AG04449 (cell line): ENCODE measurements at regions not wholly inside any gene's neighbourhood (a gene's known extent, or its start where the extent isn't known, plus 50 kb on each side); places are given as distances from the start of the nearest gene placed in this dataset.

ENCODE experiments used
- CTCF ChIA-PET: fragments of 350-600 bp; formaldehyde crosslinking; extraction: SDS; loops from one replicate; lab custom pipeline; 2021; ENCODE audit warnings: antibody characterized with exemption; lab: Yijun Ruan, JAX
- POLR2A ChIA-PET: fragments of 400-600, 350-600 bp; formaldehyde crosslinking; extraction: SDS; loops from one replicate; lab custom pipeline; 2020; ENCODE audit warnings: antibody characterized with exemption, inconsistent platforms; lab: Yijun Ruan, JAX
- DNase-seq: peaks from one replicate; pipeline ENCODE4 v3.0.0-alpha.2; 2010; ENCODE audit warnings: low read depth, low spot score
- H3K4me3 ChIP-seq: 2 replicates; pipeline ENCODE4 v1.5.1; 2011; ENCODE audit warnings: low read depth, mild to moderate bottlenecking, control low read depth, low read length
- TF ChIP-seq, protein P1 (sequence below): IDR thresholded peaks from one replicate; pipeline ENCODE4 v1.5.1; 2011; ENCODE audit warnings: mild to moderate bottlenecking, moderate library complexity, low read length, control low read depth, inconsistent platforms; ENCODE audit not compliant: insufficient read depth; ENCODE audit errors: missing control alignments

DNA sequence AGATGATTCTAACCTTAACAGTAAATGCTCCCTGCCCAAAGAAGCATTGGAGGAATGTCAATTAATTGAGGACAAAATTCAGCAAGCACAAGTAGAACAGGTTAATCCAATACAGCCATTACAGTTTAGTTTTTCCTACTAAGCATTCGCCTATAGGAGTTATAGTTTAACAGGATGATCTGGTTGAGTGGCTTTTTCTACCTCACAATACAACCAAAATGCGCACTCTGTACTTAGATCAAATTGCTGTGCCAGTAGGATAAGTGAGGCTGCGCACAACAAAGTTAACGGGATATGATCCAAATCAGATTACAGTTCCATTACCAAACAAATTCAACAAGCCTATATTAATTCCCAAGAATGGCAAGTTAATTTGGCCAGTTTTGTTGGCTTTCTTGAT lies 117.1 kb upstream of the TRIM24 start:
- DNase-seq, result no peak
- no peak overlapping the region for H3K4me3 ChIP-seq
- POLR2A ChIA-PET, result no interaction called here
- TF ChIP-seq, protein P1, sequence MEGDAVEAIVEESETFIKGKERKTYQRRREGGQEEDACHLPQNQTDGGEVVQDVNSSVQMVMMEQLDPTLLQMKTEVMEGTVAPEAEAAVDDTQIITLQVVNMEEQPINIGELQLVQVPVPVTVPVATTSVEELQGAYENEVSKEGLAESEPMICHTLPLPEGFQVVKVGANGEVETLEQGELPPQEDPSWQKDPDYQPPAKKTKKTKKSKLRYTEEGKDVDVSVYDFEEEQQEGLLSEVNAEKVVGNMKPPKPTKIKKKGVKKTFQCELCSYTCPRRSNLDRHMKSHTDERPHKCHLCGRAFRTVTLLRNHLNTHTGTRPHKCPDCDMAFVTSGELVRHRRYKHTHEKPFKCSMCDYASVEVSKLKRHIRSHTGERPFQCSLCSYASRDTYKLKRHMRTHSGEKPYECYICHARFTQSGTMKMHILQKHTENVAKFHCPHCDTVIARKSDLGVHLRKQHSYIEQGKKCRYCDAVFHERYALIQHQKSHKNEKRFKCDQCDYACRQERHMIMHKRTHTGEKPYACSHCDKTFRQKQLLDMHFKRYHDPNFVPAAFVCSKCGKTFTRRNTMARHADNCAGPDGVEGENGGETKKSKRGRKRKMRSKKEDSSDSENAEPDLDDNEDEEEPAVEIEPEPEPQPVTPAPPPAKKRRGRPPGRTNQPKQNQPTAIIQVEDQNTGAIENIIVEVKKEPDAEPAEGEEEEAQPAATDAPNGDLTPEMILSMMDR, result no peak
- CTCF ChIA-PET, result no interaction called here

DNA sequence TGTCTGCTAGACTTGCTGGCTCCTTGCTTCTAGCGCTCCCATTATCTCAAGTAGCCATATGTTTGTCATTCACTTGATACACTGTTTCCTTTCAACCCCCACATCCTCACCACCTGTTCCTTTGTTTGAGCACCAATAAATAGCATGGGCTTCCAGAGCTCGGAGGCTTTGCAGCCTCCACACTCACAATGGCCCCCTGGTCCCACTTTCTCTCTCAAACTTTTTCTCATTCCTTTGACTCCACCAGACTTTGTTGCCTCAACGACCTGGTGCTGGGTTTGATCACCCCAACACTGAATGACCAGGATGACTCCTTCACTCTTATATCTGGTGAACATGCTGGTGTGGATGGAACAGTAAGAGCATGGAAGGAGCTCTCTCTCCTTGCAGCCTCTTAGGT lies 114.5 kb upstream of the TRIM24 start:
- ChIA-PET CTCF (no interaction called here), POLR2A (no interaction called here)
- no peak overlapping the region for H3K4me3 ChIP-seq
- TF ChIP-seq, protein P1, result no peak
- no peak for DNase-seq

DNA sequence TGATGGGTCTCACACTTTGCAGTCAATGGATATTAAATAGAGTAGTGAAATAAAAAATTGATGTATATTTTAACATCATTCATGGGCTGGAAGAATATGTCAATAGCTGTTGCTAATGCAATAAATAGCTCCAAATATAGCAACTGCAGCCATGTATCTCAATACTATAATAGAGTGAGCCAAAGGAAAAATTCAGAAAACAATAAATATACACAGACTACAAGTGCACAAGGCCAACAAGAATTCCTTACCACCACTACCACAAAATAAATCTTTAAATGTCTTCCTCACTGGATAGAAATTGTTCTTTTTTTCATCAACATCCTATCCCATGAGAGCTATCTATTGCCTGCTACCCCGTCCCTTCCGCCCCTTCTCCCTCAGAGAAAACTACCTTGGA lies 113.1 kb upstream of the TRIM24 start:
- POLR2A ChIA-PET, result no interaction called here
- TF ChIP-seq, protein P1, result no peak
- CTCF ChIA-PET, result no interaction called here
- no peak for DNase-seq
- H3K4me3 ChIP-seq, result no peak overlapping the region

DNA sequence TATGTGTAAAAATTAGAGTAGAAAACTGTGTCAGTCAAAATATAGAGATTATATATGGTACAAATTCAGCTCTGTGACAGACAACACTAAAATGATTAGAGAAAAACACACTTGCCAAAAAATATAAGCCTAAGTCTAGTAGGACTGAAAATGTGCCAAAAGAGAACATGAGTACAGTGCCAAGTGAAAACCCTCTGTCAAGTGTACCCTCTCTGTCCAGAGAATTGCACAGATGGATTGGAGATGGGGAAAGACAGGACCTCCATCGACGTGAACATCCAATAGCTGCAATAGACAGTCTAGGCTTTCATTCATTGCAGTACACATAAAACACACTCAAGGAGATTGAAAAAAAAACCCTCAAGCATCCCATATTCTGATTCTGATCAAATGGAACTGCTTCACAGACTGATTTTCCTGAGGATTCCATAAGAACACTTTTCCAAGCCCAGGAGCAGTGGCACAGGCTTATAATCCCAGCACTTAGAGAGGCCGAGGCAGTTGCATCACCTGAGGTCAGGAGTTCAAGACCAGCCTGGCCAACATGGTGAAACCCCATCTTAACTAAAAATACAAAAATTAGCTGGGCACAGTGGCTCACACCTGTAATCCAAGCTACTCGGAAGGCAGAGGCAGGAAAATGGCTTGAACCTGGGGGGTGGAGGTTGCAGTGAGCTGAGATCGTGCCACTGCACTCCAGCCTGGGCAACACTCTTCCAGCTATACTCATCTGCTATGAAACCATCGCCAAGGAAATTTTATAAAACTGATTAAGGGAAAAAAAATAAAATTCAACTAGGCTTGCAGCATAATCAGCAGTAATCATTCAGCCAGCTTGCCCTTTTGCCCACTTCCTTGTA lies 110.0 kb upstream of the TRIM24 start:
- no peak for DNase-seq
- ChIA-PET CTCF (no interaction called here), POLR2A (no interaction called here)
- no peak overlapping the region for H3K4me3 ChIP-seq
- TF ChIP-seq, protein P1, result no peak

DNA sequence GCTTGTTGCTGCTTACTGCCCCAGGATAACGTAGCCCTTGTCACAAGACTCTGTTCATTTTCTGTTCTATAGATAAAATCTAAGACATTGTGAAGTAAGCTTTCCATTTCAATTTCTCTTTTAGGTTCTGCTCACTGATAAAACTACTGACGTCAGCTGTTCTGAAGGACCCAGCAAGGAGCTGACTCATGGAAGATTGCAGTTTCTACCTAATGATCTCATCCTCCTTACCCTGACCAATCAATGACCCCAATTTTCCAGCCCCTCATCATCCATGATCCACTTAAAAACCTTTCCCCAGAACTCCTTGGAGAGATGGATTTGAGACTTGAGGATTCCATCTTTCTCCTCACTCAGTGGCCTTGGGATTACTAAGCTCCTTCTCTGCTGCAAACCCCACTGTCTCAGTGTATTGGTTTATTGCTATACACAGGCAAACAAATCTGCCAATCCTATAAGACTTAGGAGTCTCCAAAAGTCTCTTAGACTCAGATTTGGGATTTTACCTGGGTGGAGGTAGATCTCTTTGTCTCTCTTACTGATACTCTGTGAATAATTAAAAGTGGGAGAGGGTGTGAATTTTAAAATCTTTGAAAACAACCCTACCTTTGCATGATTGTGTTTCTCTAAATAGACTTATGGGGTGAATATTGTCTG lies 109.2 kb upstream of the TRIM24 start:
- POLR2A ChIA-PET, result no interaction called here
- TF ChIP-seq, protein P1, result no peak
- no peak for DNase-seq
- CTCF ChIA-PET, result no interaction called here
- H3K4me3 ChIP-seq, result no peak overlapping the region

DNA sequence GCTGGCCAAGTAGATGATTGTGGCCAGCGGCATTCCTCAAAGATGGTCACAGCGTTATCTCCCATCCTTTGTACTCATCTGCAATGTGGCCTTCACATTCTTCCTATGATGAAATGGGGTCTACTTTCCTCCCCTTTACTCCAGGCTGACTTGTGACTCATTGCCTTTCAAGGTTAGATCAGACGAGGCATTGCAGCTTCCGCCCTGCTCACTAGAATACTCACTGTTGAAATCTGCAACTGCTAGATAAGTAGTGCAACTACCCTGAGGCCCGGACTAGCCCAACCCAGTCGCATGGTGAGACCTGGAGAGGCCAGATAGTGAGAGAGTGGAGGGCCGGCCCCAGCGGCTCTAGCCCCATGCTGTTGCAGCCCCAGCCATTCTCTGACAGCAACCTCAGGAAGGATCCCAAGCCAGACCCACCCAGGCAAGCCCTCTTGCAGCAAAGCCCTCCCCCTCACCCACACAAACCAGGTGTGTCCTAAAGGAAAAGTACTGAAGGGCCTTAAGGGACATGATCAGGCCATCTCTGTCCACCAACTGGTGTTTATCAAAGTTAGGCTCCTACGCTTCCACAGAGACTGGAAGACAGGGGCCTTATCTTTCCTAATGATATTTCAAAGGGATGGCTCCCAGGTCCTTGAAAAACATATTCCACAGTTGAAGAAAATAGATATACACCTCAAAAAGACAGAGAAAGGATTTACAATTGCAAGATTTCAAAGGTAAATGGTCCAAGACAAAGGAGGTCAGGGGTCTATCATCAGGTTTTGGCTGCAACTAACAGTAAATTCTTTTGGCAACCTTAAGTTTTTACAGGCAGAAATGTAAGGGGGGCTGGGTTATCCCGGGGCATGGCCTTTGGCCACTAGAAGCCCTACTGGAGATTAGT lies 107.2 kb upstream of the TRIM24 start:
- H3K4me3 ChIP-seq, result no peak overlapping the region
- ChIA-PET POLR2A (no interaction called here), CTCF (no interaction called here)
- TF ChIP-seq, protein P1, result no peak
- no peak for DNase-seq
